SK-N-SH treated with all-trans-retinoic acid at 6 μM for 48 hours (cell line): ENCODE measurements at regions not wholly inside any gene's neighbourhood (a gene's known extent, or its start where the extent isn't known, plus 50 kb on each side); places are given as distances from the start of the nearest gene placed in this dataset.

Experiments used
- ATAC-seq: fragments of 200-7000 bp; cut with Tn5 transposase; 3 replicates; pipeline ENCODE4 v1.9.1; 2020; ENCODE audit warnings: mild to moderate bottlenecking, moderate library complexity
- ARNTL ChIP-seq: fragments of 450-650 bp; formaldehyde crosslinking; IDR thresholded peaks from 2 replicates; pipeline ENCODE4 v1.5.0; 2020; ENCODE audit warnings: low read depth, mild to moderate bottlenecking, moderate library complexity, borderline replicate concordance
- CSRNP3 ChIP-seq: fragments of 250-450 bp; sonication (Bioruptor Pico); IDR thresholded peaks from 2 replicates; pipeline ENCODE4 v1.5.1; 2021; ENCODE audit warnings: mild to moderate bottlenecking, moderate library complexity
- ESRRG ChIP-seq: fragments of 250-450 bp; sonication (Bioruptor Pico); IDR thresholded peaks from 2 replicates; pipeline ENCODE4 v1.6.1; 2021; ENCODE audit warnings: mild to moderate bottlenecking
- GLIS3 ChIP-seq: fragments of 250-450 bp; sonication (Bioruptor Pico); IDR thresholded peaks from 2 replicates; pipeline ENCODE4 v1.5.0; 2020; ENCODE audit warnings: mild to moderate bottlenecking, moderate library complexity
- ISL1 ChIP-seq: fragments of 250-450 bp; sonication (Bioruptor Pico); IDR thresholded peaks from 2 replicates; pipeline ENCODE4 v2.1.2; 2022; ENCODE audit warnings: mild to moderate bottlenecking, moderate library complexity
- PATZ1 ChIP-seq: fragments of 250-450 bp; sonication (Bioruptor Pico); IDR thresholded peaks from 2 replicates; pipeline ENCODE4 v1.8.0; 2020; ENCODE audit warnings: mild to moderate bottlenecking, moderate library complexity, borderline replicate concordance
- PPARA ChIP-seq: fragments of 250-450 bp; sonication (Bioruptor Pico); IDR thresholded peaks from 2 replicates; pipeline ENCODE4 v1.5.0; 2020; ENCODE audit warnings: mild to moderate bottlenecking, borderline replicate concordance
- RARB ChIP-seq: fragments of 250-450 bp; sonication (Bioruptor Pico); IDR thresholded peaks from 2 replicates; pipeline ENCODE4 v1.8.0; 2021; ENCODE audit warnings: mild to moderate bottlenecking, moderate library complexity
- SNAI2 ChIP-seq: fragments of 250-450 bp; sonication (Bioruptor Pico); IDR thresholded peaks from 2 replicates; pipeline ENCODE4 v1.5.0; 2020; ENCODE audit warnings: mild to moderate bottlenecking, moderate library complexity
- TCF4 ChIP-seq: fragments of 250-450 bp; sonication (Bioruptor Pico); IDR thresholded peaks from 2 replicates; pipeline ENCODE4 v1.8.0; 2021; ENCODE audit warnings: mild to moderate bottlenecking, moderate library complexity, borderline replicate concordance
- TOX ChIP-seq: fragments of 250-450 bp; sonication (Bioruptor Pico); IDR thresholded peaks from 2 replicates; pipeline ENCODE4 v1.8.0; 2021; ENCODE audit warnings: mild to moderate bottlenecking, moderate library complexity, borderline replicate concordance
- ZC3H10 ChIP-seq: fragments of 250-450 bp; sonication (Bioruptor Pico); IDR thresholded peaks from 2 replicates; pipeline ENCODE4 v1.5.1; 2021; ENCODE audit warnings: mild to moderate bottlenecking, moderate library complexity
- ZFP3 ChIP-seq: fragments of 250-450 bp; sonication (Bioruptor Pico); IDR thresholded peaks from 2 replicates; pipeline ENCODE4 v1.5.0; 2020; ENCODE audit warnings: mild to moderate bottlenecking, moderate library complexity
- ZFP30 ChIP-seq: fragments of 450-650 bp; formaldehyde crosslinking; IDR thresholded peaks from 2 replicates; pipeline ENCODE4 v1.5.0; 2022; ENCODE audit warnings: mild to moderate bottlenecking, moderate library complexity
- ZNF565 ChIP-seq: fragments of 450-650 bp; formaldehyde crosslinking; conservative IDR thresholded peaks from 2 replicates; pipeline ENCODE4 v1.5.0; 2020; ENCODE audit warnings: low read depth, mild to moderate bottlenecking, moderate library complexity
- ZNF70 ChIP-seq: fragments of 450-650 bp; formaldehyde crosslinking; IDR thresholded peaks from 2 replicates; pipeline ENCODE4 v1.5.0; 2020; ENCODE audit warnings: mild to moderate bottlenecking, moderate library complexity
- TF ChIP-seq, protein P1 (sequence below): fragments of 250-450 bp; sonication (Bioruptor Pico); IDR thresholded peaks from 2 replicates; pipeline ENCODE4 v1.8.0; 2021; ENCODE audit warnings: low read depth, mild to moderate bottlenecking, moderate library complexity, borderline replicate concordance

- TF ChIP-seq CSRNP3 (CRISPR knock-in tag) = no peak
- no peak for TF ChIP-seq RARB (CRISPR knock-in tag)
- TF ChIP-seq PPARA (CRISPR knock-in tag) = no peak
- no peak for TF ChIP-seq SNAI2 (CRISPR knock-in tag)
- no peak for TF ChIP-seq GLIS3
- no peak for TF ChIP-seq ZNF565 (CRISPR knock-in tag)
- TF ChIP-seq ZFP30 (CRISPR knock-in tag) = no peak
- TF ChIP-seq ESRRG (CRISPR knock-in tag) = no peak
- TF ChIP-seq TOX (CRISPR knock-in tag) = no peak
- no peak for TF ChIP-seq ZC3H10 (CRISPR knock-in tag)
- TF ChIP-seq TCF4 = no peak
- no peak for TF ChIP-seq ARNTL (CRISPR knock-in tag)
- no peak for TF ChIP-seq ISL1 (CRISPR knock-in tag)
- ATAC-seq = no peak
Observed at GRCh38 chr5:126335886-126336285, 87.3 kb upstream of the GRAMD2B start.

GRCh38 chr5:126338635-126339034 lies 84.6 kb upstream of the GRAMD2B start:
- no peak for ATAC-seq
- TF ChIP-seq ZNF70 (CRISPR knock-in tag) (no peak), CSRNP3 (CRISPR knock-in tag) (no peak)

DNA sequence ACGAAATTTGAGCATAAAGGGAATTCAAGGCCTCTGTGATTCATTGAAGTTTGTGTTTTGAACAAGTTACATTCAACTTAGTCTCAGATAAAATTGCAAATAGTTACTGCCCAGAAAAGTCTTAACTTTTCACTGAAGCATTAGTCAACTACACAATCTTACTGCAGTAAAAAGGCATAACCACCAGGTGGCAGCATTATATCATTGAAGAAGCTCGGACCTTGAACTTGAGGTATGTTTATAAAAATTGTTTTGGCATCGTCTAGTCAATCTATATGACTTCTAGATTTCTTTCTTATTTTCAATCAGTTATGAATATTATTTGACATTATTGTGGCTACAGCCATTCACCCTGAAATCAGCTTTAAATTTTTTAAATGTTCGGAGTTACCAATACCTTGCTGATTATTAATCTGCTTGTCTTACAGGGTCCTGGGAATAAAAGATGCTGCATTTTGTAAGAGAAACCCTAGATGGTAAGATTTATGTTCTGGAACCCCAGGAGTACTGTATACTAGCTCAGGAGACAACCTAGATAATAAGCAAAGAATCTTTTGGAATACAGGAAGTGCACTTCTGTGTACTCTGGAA lies 83.9 kb upstream of the GRAMD2B start:
- no peak for TF ChIP-seq ZFP3
- peak; percentile 80 for ATAC-seq

- TF ChIP-seq ZNF70 (CRISPR knock-in tag) = no peak
- TF ChIP-seq, protein P1, sequence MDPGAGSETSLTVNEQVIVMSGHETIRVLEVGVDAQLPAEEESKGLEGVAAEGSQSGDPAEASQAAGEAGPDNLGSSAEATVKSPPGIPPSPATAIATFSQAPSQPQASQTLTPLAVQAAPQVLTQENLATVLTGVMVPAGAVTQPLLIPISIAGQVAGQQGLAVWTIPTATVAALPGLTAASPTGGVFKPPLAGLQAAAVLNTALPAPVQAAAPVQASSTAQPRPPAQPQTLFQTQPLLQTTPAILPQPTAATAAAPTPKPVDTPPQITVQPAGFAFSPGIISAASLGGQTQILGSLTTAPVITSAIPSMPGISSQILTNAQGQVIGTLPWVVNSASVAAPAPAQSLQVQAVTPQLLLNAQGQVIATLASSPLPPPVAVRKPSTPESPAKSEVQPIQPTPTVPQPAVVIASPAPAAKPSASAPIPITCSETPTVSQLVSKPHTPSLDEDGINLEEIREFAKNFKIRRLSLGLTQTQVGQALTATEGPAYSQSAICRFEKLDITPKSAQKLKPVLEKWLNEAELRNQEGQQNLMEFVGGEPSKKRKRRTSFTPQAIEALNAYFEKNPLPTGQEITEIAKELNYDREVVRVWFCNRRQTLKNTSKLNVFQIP = no peak
- no peak for TF ChIP-seq PATZ1 (CRISPR knock-in tag)
- TF ChIP-seq ZFP3 = no peak
- ATAC-seq = no peak
Observed at GRCh38 chr5:126341906-126342630, 81.1 kb upstream of the GRAMD2B start.

- TF ChIP-seq ZNF565 (CRISPR knock-in tag) = no peak
- no peak for TF ChIP-seq TOX (CRISPR knock-in tag)
- no peak for TF ChIP-seq ARNTL (CRISPR knock-in tag)
- ATAC-seq = no peak
Observed at GRCh38 chr5:126348855-126349635, 74.2 kb upstream of the GRAMD2B start.
